K562 (cell line): ENCODE measurements at regions not wholly inside any gene's neighbourhood (a gene's known extent, or its start where the extent isn't known, plus 50 kb on each side); places are given as distances from the start of the nearest gene placed in this dataset.

ENCODE experiments used
- ATAC-seq: fragments of 200-7000 bp; cut with Tn5 transposase; 3 replicates; pipeline ENCODE4 v1.9.1; 2020; ENCODE audit warnings: moderate library complexity
- BruUV-seq: library from RNA; stranded (reverse); fragments of 400-500 nt; replicated peaks from 2 replicates; lab custom pipeline; 2021; lab: Mats Ljungman, UMichigan
- CTCF ChIA-PET: fragments of 300-600 bp; formaldehyde crosslinking; extraction: SDS; loops from one replicate; lab custom pipeline; 2021; ENCODE audit warnings: low intra/inter-chr PET ratio; lab: Yijun Ruan, JAX
- POLR2A ChIA-PET: fragments of 300-600, 350-650 bp; sonication (Branson Sonifier 250); formaldehyde crosslinking; extraction: SDS; loops from one replicate; lab custom pipeline; 2021; ENCODE audit warnings: antibody characterized with exemption, inconsistent platforms; lab: Yijun Ruan, JAX
- DNase-seq, 4 experiments: peaks; one replicate each; pipeline versions ENCODE4 v3.0.0 to v3.0.0-alpha.2; 2011 to 2018; ENCODE audit warnings: low spot score in 3 of 4, mixed read lengths in 3 of 4; ENCODE audit errors: extremely low read depth in 1 of 4
- FAIRE-seq: peaks from 2 replicates; lab custom pipeline; 2011; peaks lifted over from hg19 to GRCh38; lab: Jason Lieb, UNC
- H2AFZ ChIP-seq: 2 replicates; pipeline ENCODE4 v1.6.0; 2011; ENCODE audit warnings: low read depth, low read length, control low read depth, inconsistent platforms
- H3K27ac ChIP-seq: fragments of 200-600 bp; 3 replicates; pipeline ENCODE4 v1.8.0; 2011; ENCODE audit warnings: low read depth, mild to moderate bottlenecking, control low read depth, inconsistent platforms, low read length, moderate library complexity, mixed read lengths; ENCODE audit errors: extremely low read depth
- H3K27me3 ChIP-seq, 2 experiments: fragments of 300-600 bp in 1 of 2; 2 replicates in 1 of 2; 3 replicates in 1 of 2; pipeline versions ENCODE4 v1.6.0 to v1.8.0; 2011; ENCODE audit warnings: inconsistent platforms in 2 of 2, low read length in 2 of 2, mild to moderate bottlenecking in 1 of 2, mixed read lengths in 1 of 2, moderate library complexity in 1 of 2; ENCODE audit not compliant: control insufficient read depth in 2 of 2, insufficient read depth in 2 of 2
- H3K36me3 ChIP-seq: fragments of 300-600 bp; 3 replicates; pipeline ENCODE4 v1.8.0; 2011; ENCODE audit warnings: mild to moderate bottlenecking, low read length, inconsistent platforms; ENCODE audit not compliant: control insufficient read depth, insufficient read depth
- H3K4me1 ChIP-seq, 2 experiments: fragments of 200-600 bp in 1 of 2; replicated peaks in 1 of 2; 2 replicates in 1 of 2; 3 replicates in 1 of 2; pipeline versions ENCODE4 v1.5.1 to v1.8.0; 2011; ENCODE audit warnings: inconsistent platforms in 2 of 2, low read length in 2 of 2, mild to moderate bottlenecking in 1 of 2, mixed read lengths in 1 of 2, moderate library complexity in 1 of 2; ENCODE audit not compliant: control insufficient read depth in 2 of 2, insufficient read depth in 2 of 2
- H3K4me2 ChIP-seq: 2 replicates; pipeline ENCODE4 v1.6.1; 2011; ENCODE audit warnings: low read length, control low read depth, inconsistent platforms, mixed read lengths; ENCODE audit not compliant: insufficient read depth
- H3K4me3 ChIP-seq: fragments of 200-600 bp; sonication (generic), shearing (Covaris generic); 2 replicates; pipeline ENCODE4 v1.5.1; 2016; ENCODE audit warnings: control low read depth, inconsistent platforms
- H3K79me2 ChIP-seq: fragments of 200-600 bp; 3 replicates; pipeline ENCODE4 v1.8.0; 2011; ENCODE audit warnings: low read length, inconsistent platforms; ENCODE audit not compliant: control insufficient read depth, insufficient read depth
- H3K9ac ChIP-seq, 2 experiments: 2 replicates each; pipeline versions ENCODE4 v1.6.0 to v1.6.1; 2011; ENCODE audit warnings: low read depth in 2 of 2, low read length in 2 of 2, control low read depth in 1 of 2, inconsistent platforms in 1 of 2, mild to moderate bottlenecking in 1 of 2, mixed read lengths in 1 of 2; ENCODE audit not compliant: insufficient read depth in 1 of 2
- H3K9me1 ChIP-seq: one replicate; pipeline ENCODE4 v1.6.0; 2011; ENCODE audit warnings: inconsistent platforms, mild to moderate bottlenecking, low read length, moderate library complexity; ENCODE audit not compliant: control insufficient read depth, insufficient read depth
- H3K9me3 ChIP-seq: replicated peaks from 2 replicates; pipeline ENCODE4 v1.5.1; 2011; ENCODE audit warnings: low read depth, low read length, inconsistent platforms; ENCODE audit not compliant: control insufficient read depth, insufficient read depth
- H4K20me1 ChIP-seq: replicated peaks from 2 replicates; pipeline ENCODE4 v1.6.1; 2011; ENCODE audit warnings: low read length, inconsistent platforms, mixed read lengths; ENCODE audit not compliant: control insufficient read depth, insufficient read depth
- HSF4 ChIP-seq: fragments of 250-450 bp; sonication (Bioruptor Pico); IDR thresholded peaks from 2 replicates; pipeline ENCODE4 v2.1.2; 2022; ENCODE audit warnings: mild to moderate bottlenecking, moderate library complexity, borderline replicate concordance
- MEF2A ChIP-seq: IDR thresholded peaks from 2 replicates; pipeline ENCODE4 v1.6.1; 2011; ENCODE audit warnings: low read depth, mild to moderate bottlenecking, low read length, moderate library complexity; ENCODE audit not compliant: control insufficient read depth
- NBN ChIP-seq: fragments of 450-650 bp; IDR thresholded peaks from 2 replicates; pipeline ENCODE4 v1.6.1; 2016; ENCODE audit warnings: low read depth, mild to moderate bottlenecking
- NFIX ChIP-seq: fragments of 250-450 bp; sonication (Bioruptor Pico); IDR thresholded peaks from 2 replicates; pipeline ENCODE4 v1.4.0; 2020; ENCODE audit warnings: low read depth, mild to moderate bottlenecking, moderate library complexity
- NUFIP1 ChIP-seq: fragments of 450-650 bp; IDR thresholded peaks from 2 replicates; pipeline ENCODE4 v1.6.1; 2018; ENCODE audit not compliant: partially characterized antibody
- PPARD ChIP-seq: fragments of 250-450 bp; sonication (Bioruptor Pico); IDR thresholded peaks from 2 replicates; pipeline ENCODE4 v1.8.0; 2022; ENCODE audit warnings: inconsistent platforms, mild to moderate bottlenecking, moderate library complexity
- SMAD1 ChIP-seq: fragments of 150-350 bp; IDR thresholded peaks from 2 replicates; pipeline ENCODE4 v1.6.1; 2014; ENCODE audit warnings: low read length, low read depth; ENCODE audit not compliant: partially characterized antibody
- SREBF1 ChIP-seq: fragments of 150-350 bp; IDR thresholded peaks from 2 replicates; pipeline ENCODE4 v1.6.1; 2014; ENCODE audit warnings: antibody characterized with exemption, low read depth, low read length, borderline replicate concordance
- SRF ChIP-seq, 2 experiments: fragments of 250-450, 450-650 bp in 1 of 2; sonication (Bioruptor Pico) in 1 of 2; sonication (generic) in 1 of 2; formaldehyde crosslinking; IDR thresholded peaks; 2 replicates each; pipeline versions ENCODE4 v1.5.0 to v1.5.1; 2020 to 2022; ENCODE audit warnings: mild to moderate bottlenecking in 1 of 2, missing genetic modification reagents in 1 of 2
- ZNF175 ChIP-seq: fragments of 200-800 bp; sonication (Bioruptor generic); IDR thresholded peaks from 2 replicates; pipeline ENCODE4 v1.6.1; 2016; ENCODE audit warnings: low read depth, mild to moderate bottlenecking, missing genetic modification characterization, missing compliant biosample characterization
- WGBS: fragments of 100-300 bp; shearing (Covaris generic); methylation state at CpG from one replicate; pipeline ENCODE4 v1.1.6; 2016; ENCODE audit warnings: low coverage, mixed read lengths; ENCODE audit not compliant: insufficient coverage; ENCODE audit errors: missing lambda C conversion rate; 5-methylcytosine and 5-hydroxymethylcytosine counted together
- in situ Hi-C: fragments of 300-500 bp; cut with MboI; formaldehyde crosslinking; loops from 4 replicates; pipeline ENCODE4 v1.15.0; 2018; ENCODE audit warnings: inconsistent platforms, mixed read lengths
- intact Hi-C: fragments of 100-400 bp; cut with micrococcal nuclease; formaldehyde crosslinking; loops from 2 replicates; pipeline ENCODE4 v1.14.2; 2022
- TF ChIP-seq, protein P1 (sequence below): fragments of 250-450 bp; sonication (Bioruptor Pico); IDR thresholded peaks from 2 replicates; pipeline ENCODE4 v1.5.0; 2020; ENCODE audit warnings: mild to moderate bottlenecking, borderline replicate concordance

GRCh38 chrX:128906753-128907152, 616.5 kb downstream of the SMARCA1 start:
- no peak for FAIRE-seq
- TF ChIP-seq HSF4 (CRISPR knock-in tag), result no peak
- TF ChIP-seq NFIX (CRISPR knock-in tag), result no peak
- TF ChIP-seq NBN, result no peak
- no peak for TF ChIP-seq PPARD (CRISPR knock-in tag)
- TF ChIP-seq SREBF1, result no peak
- TF ChIP-seq NUFIP1, result no peak
- TF ChIP-seq SRF (CRISPR knock-in tag; IDR thresholded peaks at IDR 0.05), result no peak
- no peak for TF ChIP-seq ZNF175
- no peak for TF ChIP-seq MEF2A
- TF ChIP-seq SMAD1, result no peak
- TF ChIP-seq, protein P1, sequence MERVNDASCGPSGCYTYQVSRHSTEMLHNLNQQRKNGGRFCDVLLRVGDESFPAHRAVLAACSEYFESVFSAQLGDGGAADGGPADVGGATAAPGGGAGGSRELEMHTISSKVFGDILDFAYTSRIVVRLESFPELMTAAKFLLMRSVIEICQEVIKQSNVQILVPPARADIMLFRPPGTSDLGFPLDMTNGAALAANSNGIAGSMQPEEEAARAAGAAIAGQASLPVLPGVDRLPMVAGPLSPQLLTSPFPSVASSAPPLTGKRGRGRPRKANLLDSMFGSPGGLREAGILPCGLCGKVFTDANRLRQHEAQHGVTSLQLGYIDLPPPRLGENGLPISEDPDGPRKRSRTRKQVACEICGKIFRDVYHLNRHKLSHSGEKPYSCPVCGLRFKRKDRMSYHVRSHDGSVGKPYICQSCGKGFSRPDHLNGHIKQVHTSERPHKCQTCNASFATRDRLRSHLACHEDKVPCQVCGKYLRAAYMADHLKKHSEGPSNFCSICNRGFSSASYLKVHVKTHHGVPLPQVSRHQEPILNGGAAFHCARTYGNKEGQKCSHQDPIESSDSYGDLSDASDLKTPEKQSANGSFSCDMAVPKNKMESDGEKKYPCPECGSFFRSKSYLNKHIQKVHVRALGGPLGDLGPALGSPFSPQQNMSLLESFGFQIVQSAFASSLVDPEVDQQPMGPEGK (CRISPR knock-in tag), result no peak
- TF ChIP-seq, all 486 proteins: peak for 0
- H4K20me1 ChIP-seq, result no peaks in the 10 kb centered on the region
- BruUV-seq, result no TSS peak
- no peaks in the 10 kb centered on the region for H3K79me2 ChIP-seq
- 0% methylated on average over 4 of the region's 5 CpGs for WGBS
- H3K9me1 ChIP-seq, result no peaks in the 10 kb centered on the region
- H3K9me3 ChIP-seq, result no peaks in the 10 kb centered on the region
- ChIA-PET CTCF (no interaction called here), POLR2A (no interaction called here)
- H3K9ac ChIP-seq, result no peak overlapping the region
- DNase-seq, result no peak
- no peak overlapping the region for H3K27ac ChIP-seq
- H2AFZ ChIP-seq, result no peak overlapping the region
- H3K4me1 ChIP-seq, result no peaks in the 10 kb centered on the region
- H3K27me3 ChIP-seq, result no peaks in the 10 kb centered on the region
- no peaks in the 10 kb centered on the region for H3K36me3 ChIP-seq
- in situ Hi-C loops, result no loop called here
- H3K4me3 ChIP-seq, result no peak overlapping the region
- no peak for ATAC-seq
- H3K4me2 ChIP-seq, result no peak overlapping the region
- intact Hi-C loops, result no loop called here
